LNCAP (cell line): ENCODE measurements at regions not wholly inside any gene's neighbourhood (a gene's known extent, or its start where the extent isn't known, plus 50 kb on each side); places are given as distances from the start of the nearest gene placed in this dataset.

Source experiments
- TF ChIP-seq, protein P1 (sequence below): fragments of 450-650 bp; IDR thresholded peaks from 2 replicates; pipeline ENCODE4 v1.5.1; 2017; ENCODE audit warnings: mild to moderate bottlenecking

DNA sequence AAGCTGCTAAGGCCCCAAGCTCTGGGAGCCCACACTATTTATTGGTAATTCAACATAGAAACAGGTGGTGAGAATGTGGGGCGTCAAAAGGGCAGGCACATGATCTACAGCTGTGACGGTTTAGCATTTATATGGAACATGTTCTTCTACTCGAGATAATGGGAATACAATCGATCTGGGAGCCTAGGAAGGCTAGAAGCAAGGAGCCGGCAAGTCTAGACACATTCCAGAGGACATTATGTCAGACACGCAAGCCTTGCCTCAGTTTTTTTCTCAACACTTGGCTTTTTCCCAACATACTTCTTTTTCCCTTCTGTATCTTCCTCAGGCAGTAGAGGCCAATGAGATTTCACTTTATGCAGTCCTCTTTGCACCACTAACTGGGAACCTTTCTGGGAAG is 315.7 kb upstream of the SLITRK5 start:
- TF ChIP-seq, protein P1, sequence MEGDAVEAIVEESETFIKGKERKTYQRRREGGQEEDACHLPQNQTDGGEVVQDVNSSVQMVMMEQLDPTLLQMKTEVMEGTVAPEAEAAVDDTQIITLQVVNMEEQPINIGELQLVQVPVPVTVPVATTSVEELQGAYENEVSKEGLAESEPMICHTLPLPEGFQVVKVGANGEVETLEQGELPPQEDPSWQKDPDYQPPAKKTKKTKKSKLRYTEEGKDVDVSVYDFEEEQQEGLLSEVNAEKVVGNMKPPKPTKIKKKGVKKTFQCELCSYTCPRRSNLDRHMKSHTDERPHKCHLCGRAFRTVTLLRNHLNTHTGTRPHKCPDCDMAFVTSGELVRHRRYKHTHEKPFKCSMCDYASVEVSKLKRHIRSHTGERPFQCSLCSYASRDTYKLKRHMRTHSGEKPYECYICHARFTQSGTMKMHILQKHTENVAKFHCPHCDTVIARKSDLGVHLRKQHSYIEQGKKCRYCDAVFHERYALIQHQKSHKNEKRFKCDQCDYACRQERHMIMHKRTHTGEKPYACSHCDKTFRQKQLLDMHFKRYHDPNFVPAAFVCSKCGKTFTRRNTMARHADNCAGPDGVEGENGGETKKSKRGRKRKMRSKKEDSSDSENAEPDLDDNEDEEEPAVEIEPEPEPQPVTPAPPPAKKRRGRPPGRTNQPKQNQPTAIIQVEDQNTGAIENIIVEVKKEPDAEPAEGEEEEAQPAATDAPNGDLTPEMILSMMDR, result no peak

DNA sequence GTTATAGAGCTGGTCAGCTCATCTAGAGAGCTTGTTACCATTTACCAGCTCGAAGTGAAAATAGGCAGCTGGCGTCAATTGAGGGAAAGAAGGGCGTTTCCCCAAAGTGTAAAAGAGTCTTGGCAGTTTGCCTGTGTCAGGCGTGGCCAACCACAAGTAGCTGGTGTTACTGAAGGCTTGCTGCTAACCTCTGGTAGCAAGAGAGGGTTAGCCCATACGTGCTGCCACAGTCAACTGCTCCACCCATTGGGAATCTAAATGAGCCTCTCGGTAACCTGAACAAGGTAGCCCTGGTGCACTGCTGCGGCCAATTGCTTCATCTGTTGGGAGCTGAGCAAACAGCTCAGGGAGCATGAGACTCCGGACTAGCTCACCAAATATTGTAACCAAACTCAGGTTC is 314.9 kb upstream of the SLITRK5 start:
- TF ChIP-seq, protein P1, result no peak

DNA sequence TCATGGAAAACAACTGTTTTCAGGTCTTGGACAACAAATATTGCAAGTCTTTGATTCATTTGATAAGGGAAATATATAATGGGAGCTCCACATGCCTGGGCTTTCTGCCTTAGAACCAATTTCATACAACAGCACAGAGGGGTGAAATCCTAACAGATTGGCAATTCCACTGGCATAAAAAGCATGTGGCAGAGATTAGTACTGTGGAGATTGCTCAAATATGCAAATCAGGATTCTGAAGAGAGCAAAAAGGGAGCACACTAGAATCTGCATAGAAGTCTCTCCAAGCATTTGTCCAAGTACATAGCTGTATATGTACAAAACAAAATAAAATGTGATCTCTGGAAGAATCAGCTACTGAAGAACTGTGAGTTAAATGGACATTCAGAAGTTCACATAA is 312.9 kb upstream of the SLITRK5 start:
- TF ChIP-seq, protein P1, result no peak

DNA sequence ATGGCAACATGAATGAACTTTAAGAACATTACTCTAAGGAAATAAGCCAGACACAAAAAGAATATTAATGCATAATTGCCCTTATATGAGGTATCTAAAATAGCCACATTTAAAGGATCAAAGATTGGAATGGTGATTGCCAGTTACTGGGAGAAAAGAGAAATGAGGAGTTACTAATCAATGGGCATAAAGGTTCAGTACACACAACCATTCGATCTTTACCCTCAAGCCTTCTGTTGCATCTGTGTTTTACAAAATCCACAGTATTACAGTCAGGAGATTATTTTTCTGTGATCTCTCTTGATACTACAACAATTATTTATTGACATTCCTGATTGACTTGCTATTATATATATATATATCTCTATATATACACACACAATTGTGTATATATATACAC is 310.0 kb upstream of the SLITRK5 start:
- TF ChIP-seq, protein P1, result no peak

DNA sequence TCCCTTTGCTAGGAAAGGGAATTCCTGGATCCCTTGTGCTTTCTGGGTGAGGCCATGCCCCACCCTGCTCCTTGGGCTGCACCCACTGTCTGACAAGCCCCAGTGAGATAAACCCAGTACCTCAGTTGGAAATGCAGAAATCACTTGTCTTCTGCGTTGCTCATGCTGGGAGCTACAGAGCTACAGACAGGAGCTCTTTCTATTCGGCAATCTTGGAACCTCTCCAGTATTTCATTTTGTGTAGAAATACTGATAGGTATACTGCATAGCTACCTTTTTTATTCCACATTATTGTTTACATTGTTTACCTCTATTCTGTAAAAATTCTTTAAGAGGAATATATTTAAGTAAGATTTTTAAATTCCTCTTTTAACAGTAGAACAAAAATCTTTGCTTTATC is 302.5 kb upstream of the SLITRK5 start:
- TF ChIP-seq, protein P1, result no peak

DNA sequence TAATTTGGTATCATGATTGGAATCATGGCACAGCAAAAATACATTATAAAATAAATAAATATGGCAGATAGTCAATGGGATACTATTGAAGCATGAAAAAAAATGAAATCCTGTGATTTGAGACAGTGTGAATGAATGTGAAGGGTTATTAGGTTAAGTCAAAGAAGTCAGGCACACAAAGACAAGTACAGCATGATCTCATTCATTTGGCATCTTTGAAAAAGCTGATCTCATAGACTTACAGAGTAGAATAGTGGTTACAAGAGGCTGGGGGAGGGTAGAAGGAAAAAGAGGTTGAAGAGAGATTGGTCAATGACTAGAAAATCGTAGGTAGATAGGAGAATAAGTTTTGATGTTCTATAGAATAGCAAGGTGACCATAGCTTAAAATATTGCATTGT is 295.1 kb upstream of the SLITRK5 start:
- TF ChIP-seq, protein P1, result no peak

DNA sequence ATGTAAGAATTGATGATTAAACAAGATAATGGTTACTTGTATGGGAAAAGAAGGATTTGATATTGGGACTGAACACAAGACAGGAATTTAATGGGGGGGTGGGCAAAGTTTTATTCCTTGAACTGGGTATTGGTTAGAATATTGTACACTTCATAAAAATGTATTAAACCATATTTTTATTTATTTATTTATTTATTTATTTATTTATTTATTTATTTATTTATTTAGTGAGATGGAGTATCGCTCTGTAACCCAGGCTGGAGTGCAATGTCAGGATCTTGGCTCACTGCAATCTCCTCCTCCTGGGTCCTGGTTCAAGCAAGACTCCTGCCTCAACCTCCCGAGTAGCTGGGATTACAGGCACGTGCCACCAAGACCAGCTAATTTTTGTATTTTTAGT is 287.1 kb upstream of the SLITRK5 start:
- TF ChIP-seq, protein P1, result no peak

DNA sequence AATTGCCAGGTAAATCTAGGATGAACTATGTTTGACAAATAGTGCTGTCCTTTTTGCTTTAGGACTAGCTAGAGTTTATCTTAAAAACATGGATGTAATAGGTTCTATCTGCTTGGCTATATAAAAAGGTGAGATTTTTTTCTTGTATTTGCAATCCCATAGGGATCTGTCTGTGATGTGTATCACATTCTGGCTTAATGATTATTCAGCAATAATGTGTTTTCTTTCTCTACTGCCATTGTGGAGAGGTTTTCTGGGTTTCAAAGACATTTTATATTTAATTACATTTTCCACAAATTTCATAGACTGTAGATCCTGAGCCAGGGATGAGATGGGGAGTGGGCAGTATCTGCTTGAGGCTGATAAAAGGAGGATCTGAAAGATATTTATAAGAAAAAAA is 277.8 kb upstream of the SLITRK5 start:
- TF ChIP-seq, protein P1, result no peak
